ENCODE measurements at regions not wholly inside any gene's neighbourhood (a gene's known extent, or its start where the extent isn't known, plus 50 kb on each side); places are given as distances from the start of the nearest gene placed in this dataset.
A peak's percentile ranks its signal among the peaks of the same experiment; 100 is the strongest.
"Not testable (repeated sequence)": the region's sequence is repeated elsewhere in the genome, so short reads cannot be mapped to it uniquely, and the experiment has no call there.

DNA sequence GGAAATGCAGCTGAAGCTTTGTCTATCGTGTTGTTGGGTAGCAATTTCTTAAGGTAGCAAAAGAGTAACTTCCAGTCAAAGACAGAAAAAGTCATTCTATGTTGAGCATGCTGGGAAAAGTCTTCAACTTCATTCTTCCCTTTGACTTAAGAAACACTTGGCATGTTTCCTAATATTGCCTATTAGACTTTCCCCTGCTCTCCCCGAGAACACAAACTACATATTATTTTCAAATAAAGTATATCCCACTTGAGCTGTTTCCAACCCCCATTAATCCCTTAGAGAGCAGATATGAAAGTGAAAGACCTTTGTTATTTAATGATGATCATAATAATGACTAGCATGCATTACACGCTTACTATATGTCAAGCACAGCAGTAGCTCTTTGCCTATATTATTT is 136.0 kb upstream of the SPOPL start:
- intact Hi-C loops (cut with DNase I; ENCODE audit: low total_unique reads) = no loop called here
- H3K4me1 ChIP-seq = no peaks in the 10 kb centered on the region
- TF ChIP-seq, protein P1, sequence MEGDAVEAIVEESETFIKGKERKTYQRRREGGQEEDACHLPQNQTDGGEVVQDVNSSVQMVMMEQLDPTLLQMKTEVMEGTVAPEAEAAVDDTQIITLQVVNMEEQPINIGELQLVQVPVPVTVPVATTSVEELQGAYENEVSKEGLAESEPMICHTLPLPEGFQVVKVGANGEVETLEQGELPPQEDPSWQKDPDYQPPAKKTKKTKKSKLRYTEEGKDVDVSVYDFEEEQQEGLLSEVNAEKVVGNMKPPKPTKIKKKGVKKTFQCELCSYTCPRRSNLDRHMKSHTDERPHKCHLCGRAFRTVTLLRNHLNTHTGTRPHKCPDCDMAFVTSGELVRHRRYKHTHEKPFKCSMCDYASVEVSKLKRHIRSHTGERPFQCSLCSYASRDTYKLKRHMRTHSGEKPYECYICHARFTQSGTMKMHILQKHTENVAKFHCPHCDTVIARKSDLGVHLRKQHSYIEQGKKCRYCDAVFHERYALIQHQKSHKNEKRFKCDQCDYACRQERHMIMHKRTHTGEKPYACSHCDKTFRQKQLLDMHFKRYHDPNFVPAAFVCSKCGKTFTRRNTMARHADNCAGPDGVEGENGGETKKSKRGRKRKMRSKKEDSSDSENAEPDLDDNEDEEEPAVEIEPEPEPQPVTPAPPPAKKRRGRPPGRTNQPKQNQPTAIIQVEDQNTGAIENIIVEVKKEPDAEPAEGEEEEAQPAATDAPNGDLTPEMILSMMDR (IDR thresholded peaks at IDR 0.05) = no peak
- no peak for TF ChIP-seq POLR2AphosphoS5 (IDR thresholded peaks at IDR 0.05)
- no peak for TF ChIP-seq POLR2A (IDR thresholded peaks at IDR 0.05)
- no peak overlapping the region for H3K4me3 ChIP-seq
- DNase-seq (ENCODE audit: low spot score in 2 of 2) = no peak
- H3K36me3 ChIP-seq = no peaks in the 10 kb centered on the region
- peak overlapping the region in 1 of 2 donors; percentile 5 for H3K27ac ChIP-seq
- H3K9me3 ChIP-seq = no peaks in the 10 kb centered on the region
- H3K27me3 ChIP-seq = no peaks in the 10 kb centered on the region

DNA sequence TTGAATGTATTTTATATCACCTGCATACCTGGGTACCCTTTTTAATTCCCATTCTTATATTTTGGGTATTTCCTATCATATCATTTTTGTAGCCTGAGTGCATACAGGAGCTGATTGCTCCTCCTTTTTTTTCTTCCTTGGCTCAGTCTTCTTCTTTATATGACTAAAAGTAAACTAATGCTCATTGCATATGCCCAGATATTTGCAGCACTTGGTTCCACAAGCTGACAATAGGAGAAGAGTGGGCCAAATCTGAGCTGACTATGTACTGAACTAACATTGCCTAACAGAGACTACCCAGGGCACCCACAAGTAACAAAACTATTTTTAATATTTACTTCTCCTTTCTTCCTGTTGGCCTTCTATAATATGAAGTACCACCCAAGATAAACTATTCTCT is 131.7 kb upstream of the SPOPL start:
- H3K9me3 ChIP-seq = no peaks in the 10 kb centered on the region
- intact Hi-C loops (cut with DNase I; ENCODE audit: low total_unique reads) = no loop called here
- no peak overlapping the region for H3K4me3 ChIP-seq
- H3K27me3 ChIP-seq = no peaks in the 10 kb centered on the region
- H3K4me1 ChIP-seq = no peaks in the 10 kb centered on the region
- H3K27ac ChIP-seq = no peak overlapping the region
- no peaks in the 10 kb centered on the region for H3K36me3 ChIP-seq
- no peak for DNase-seq (ENCODE audit: low spot score in 2 of 2)
- TF ChIP-seq, protein P1 (IDR thresholded peaks at IDR 0.05) = no peak
- TF ChIP-seq POLR2AphosphoS5 (IDR thresholded peaks at IDR 0.05) (no peak), POLR2A (IDR thresholded peaks at IDR 0.05) (no peak)

DNA sequence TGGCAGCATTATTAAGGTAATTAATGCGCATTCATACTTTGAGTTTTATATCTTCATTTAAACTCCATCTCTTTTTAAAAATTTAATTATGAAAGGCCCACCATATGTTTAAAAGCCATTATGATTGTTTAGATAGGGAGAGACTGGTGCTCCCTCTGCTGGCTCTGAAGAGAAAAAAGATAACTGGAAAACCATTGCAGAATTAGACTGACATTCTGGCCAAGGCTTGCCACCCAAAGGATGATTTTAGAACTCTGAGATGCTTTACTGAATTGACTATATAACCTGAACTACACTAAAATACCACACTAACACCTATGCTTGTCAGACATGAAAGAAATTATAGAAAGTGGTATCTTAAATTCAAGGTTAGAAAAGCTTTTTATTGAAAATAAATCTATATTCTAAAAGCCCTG is 127.6 kb upstream of the SPOPL start:
- no peak for DNase-seq (ENCODE audit: low spot score in 2 of 2)
- Histone ChIP-seq H3K9me3 (no peaks in the 10 kb centered on the region), H3K27ac (no peak overlapping the region), H3K27me3 (no peaks in the 10 kb centered on the region), H3K4me1 (no peaks in the 10 kb centered on the region), H3K36me3 (no peaks in the 10 kb centered on the region), H3K4me3 (no peak overlapping the region)
- TF ChIP-seq, protein P1 (IDR thresholded peaks at IDR 0.05) = peak in 2 of 3 donors; percentile 48 to 58
- no peak for TF ChIP-seq POLR2A (IDR thresholded peaks at IDR 0.05)
- intact Hi-C loops (cut with DNase I; ENCODE audit: low total_unique reads) = no loop called here

DNA sequence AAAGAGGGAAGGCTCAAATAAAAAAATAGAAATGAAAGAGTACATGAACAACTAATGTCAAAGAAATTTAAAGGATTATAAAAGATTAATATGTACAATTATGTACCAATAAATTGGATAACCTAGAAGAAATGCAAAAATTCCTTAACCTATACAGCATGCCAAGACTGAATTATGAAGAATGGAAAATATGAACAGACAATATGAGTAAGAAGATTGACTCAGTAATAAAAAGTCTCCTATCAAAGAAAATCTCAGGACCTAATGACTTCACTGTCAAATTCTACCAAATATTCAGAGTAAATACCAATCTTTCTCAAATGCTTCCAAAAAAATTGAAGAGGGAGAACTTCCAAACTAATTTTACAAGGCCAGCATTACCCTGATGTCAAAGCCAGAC is 120.2 kb upstream of the SPOPL start:
- TF ChIP-seq POLR2A (IDR thresholded peaks at IDR 0.05) (no peak), POLR2AphosphoS5 (IDR thresholded peaks at IDR 0.05) (no peak)
- TF ChIP-seq, protein P1 (IDR thresholded peaks at IDR 0.05) = no peak
- no peak for DNase-seq (ENCODE audit: low spot score in 2 of 2)
- intact Hi-C loops (cut with DNase I; ENCODE audit: low total_unique reads) = no loop called here
- Histone ChIP-seq H3K27ac (no peak overlapping the region), H3K27me3 (no peaks in the 10 kb centered on the region), H3K36me3 (peaks cover 3% of the 10 kb centered on the region), H3K9me3 (no peaks in the 10 kb centered on the region), H3K4me1 (no peaks in the 10 kb centered on the region), H3K4me3 (no peak overlapping the region)

DNA sequence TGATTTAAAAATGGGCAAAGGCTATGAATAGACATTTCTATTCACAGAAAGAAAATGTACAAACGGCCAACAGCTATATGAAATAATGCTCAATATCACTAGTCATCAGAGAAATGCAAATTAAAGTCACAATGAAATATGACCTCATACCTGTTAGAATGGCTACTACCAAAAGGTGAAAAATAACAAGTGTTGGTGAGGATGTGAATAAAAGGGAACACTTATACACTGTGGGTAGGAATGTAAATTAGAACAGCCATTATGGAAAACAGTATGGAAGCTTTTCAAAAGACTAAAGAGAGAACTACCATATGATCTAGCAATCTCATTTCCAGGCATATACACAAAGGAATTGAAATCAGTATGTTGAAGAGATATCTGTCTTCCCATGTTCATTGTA is 118.9 kb upstream of the SPOPL start:
- Histone ChIP-seq H3K36me3 (peaks cover 3% of the 10 kb centered on the region), H3K27me3 (no peaks in the 10 kb centered on the region), H3K9me3 (no peaks in the 10 kb centered on the region), H3K4me1 (no peaks in the 10 kb centered on the region), H3K27ac (no peak overlapping the region), H3K4me3 (no peak overlapping the region)
- TF ChIP-seq, protein P1 (IDR thresholded peaks at IDR 0.05) = no peak
- no peak for TF ChIP-seq POLR2AphosphoS5 (IDR thresholded peaks at IDR 0.05)
- TF ChIP-seq POLR2A (IDR thresholded peaks at IDR 0.05) = no peak
- no peak for DNase-seq (ENCODE audit: low spot score in 2 of 2)
- intact Hi-C loops (cut with DNase I; ENCODE audit: low total_unique reads) = no loop called here

DNA sequence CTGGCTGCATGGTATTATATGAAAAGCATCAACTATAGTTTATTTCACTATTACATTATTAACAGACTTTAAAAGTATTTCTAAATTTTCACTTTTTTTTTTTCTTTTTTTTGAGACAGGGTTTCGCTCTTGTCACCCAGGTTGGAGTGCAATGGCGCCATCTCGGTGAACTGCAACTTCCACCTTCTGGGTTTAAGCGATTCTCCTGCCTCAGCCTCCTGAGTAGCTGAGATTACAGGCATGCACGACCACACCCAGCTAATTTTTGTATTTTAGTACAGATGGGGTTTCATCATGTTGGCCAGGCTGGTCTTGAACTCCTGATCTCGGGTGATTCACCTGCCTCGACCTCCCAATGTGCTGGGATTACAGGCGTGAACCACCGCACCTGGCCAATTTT is 115.4 kb upstream of the SPOPL start:
- H3K9me3 ChIP-seq; H3K27ac ChIP-seq; DNase-seq (ENCODE audit: low spot score in 2 of 2); intact Hi-C loops (cut with DNase I; ENCODE audit: low total_unique reads); H3K27me3 ChIP-seq; H3K4me3 ChIP-seq; H3K4me1 ChIP-seq; H3K36me3 ChIP-seq: not testable (repeated sequence)

All from breast epithelium (tissue), 4 donors.